ENCODE measurements at regions not wholly inside any gene's neighbourhood (a gene's known extent, or its start where the extent isn't known, plus 50 kb on each side); places are given as distances from the start of the nearest gene placed in this dataset.

DNA sequence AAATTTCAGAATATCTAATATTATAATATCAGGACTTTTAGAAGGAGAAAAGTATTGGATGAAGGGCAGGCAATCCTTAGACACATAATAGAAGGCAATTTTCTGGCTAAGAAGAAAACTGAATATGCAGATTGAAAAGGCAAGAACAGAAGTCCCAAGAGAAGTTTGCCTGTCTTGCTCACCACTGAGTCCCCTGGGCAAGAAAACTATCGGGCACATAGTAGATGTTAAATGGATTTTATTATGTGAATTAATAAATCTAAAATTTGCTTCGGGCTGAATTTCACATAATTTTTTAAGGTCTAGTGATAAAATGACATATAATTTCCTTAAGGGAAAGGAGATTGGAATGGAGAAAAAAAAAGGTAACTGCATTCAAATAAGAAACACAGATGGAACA, 380.9 kb upstream of the GRM3 start:
- no peak for DNase-seq
- intact Hi-C loops (cut with micrococcal nuclease) = no loop called here
- TF ChIP-seq EZH2 (IDR thresholded peaks at IDR 0.05; ENCODE audit: borderline replicate concordance, insufficient read depth, low read depth, low read length, poor library complexity, severe bottlenecking) (no peak), CTCF (IDR thresholded peaks at IDR 0.05) (no peak)
- no peak overlapping the region for H2AFZ ChIP-seq (ENCODE audit: insufficient read depth, low read depth, low read length, poor library complexity, severe bottlenecking)
- no peaks in the 10 kb centered on the region for H4K20me1 ChIP-seq (ENCODE audit: control insufficient read depth, insufficient read depth, low read length, poor library complexity, severe bottlenecking)
- Mint-ChIP-seq H3K4me3 (no peak overlapping the region), H3K27ac (no peak overlapping the region), H3K9me3 (ENCODE audit: insufficient read depth) (no peaks in the 10 kb centered on the region), H3K4me1 (no peaks in the 10 kb centered on the region), H3K27me3 (no peaks in the 10 kb centered on the region)
- CTCF ChIA-PET = no interaction called here
- H3K4me1 ChIP-seq (ENCODE audit: control insufficient read depth in 2 of 2, insufficient read depth in 2 of 2, low read length in 2 of 2) = no peaks in the 10 kb centered on the region
- H3K9ac ChIP-seq (ENCODE audit: low read length) = no peak overlapping the region
- H3K4me2 ChIP-seq (replicated peaks; ENCODE audit: low read depth, low read length, poor library complexity, severe bottlenecking) = no peak overlapping the region
- WGBS (ENCODE audit: insufficient coverage) = no CpG with 5 or more reads among the region's 2 CpGs
- H3K27me3 ChIP-seq (replicated peaks in 1 of 4; ENCODE audit: control extremely low read depth in 1 of 4, control insufficient read depth in 3 of 4, insufficient read depth in 4 of 4, low read length in 3 of 4) = no peaks in the 10 kb centered on the region
- no peak for ATAC-seq (ENCODE audit: low read depth)
- H3K36me3 ChIP-seq (replicated peaks in 1 of 2; ENCODE audit: control extremely low read depth in 1 of 2, control insufficient read depth in 1 of 2, extremely low read depth in 1 of 2, insufficient read depth in 2 of 2, low read length in 1 of 2) = no peaks in the 10 kb centered on the region
- peaks cover 0 to 2% (median 0%) of the 10 kb centered on the region in 3 donors for H3K9me3 ChIP-seq (ENCODE audit: control extremely low read depth in 1 of 3, control insufficient read depth in 2 of 3, insufficient read depth in 1 of 3, low read length in 2 of 3)
- POLR2A ChIA-PET = no interaction called here
- H3K4me3 ChIP-seq (ENCODE audit: control extremely low read depth in 1 of 5, extremely low read depth in 1 of 5, insufficient read depth in 1 of 5, low read depth in 2 of 5, low read length in 4 of 5) = no peak overlapping the region
- no peaks in the 10 kb centered on the region for H3K79me2 ChIP-seq (ENCODE audit: control insufficient read depth, insufficient read depth, low read length)
- H3K27ac ChIP-seq (ENCODE audit: low read length in 2 of 2) = no peak overlapping the region

- Histone ChIP-seq H2AFZ (ENCODE audit: insufficient read depth, low read depth, low read length, poor library complexity, severe bottlenecking) (no peak overlapping the region), H3K9me3 (ENCODE audit: control extremely low read depth in 1 of 3, control insufficient read depth in 2 of 3, insufficient read depth in 1 of 3, low read length in 2 of 3) (peaks cover 0 to 2% (median 0%) of the 10 kb centered on the region in 3 donors), H3K27me3 (replicated peaks in 1 of 4; ENCODE audit: control extremely low read depth in 1 of 4, control insufficient read depth in 3 of 4, insufficient read depth in 4 of 4, low read length in 3 of 4) (no peaks in the 10 kb centered on the region), H3K36me3 (replicated peaks in 1 of 2; ENCODE audit: control extremely low read depth in 1 of 2, control insufficient read depth in 1 of 2, extremely low read depth in 1 of 2, insufficient read depth in 2 of 2, low read length in 1 of 2) (no peaks in the 10 kb centered on the region), H3K79me2 (ENCODE audit: control insufficient read depth, insufficient read depth, low read length) (no peaks in the 10 kb centered on the region), H4K20me1 (ENCODE audit: control insufficient read depth, insufficient read depth, low read length, poor library complexity, severe bottlenecking) (no peaks in the 10 kb centered on the region), H3K4me1 (ENCODE audit: control insufficient read depth in 2 of 2, insufficient read depth in 2 of 2, low read length in 2 of 2) (no peaks in the 10 kb centered on the region), H3K4me2 (replicated peaks; ENCODE audit: low read depth, low read length, poor library complexity, severe bottlenecking) (no peak overlapping the region), H3K9ac (ENCODE audit: low read length) (no peak overlapping the region), H3K4me3 (ENCODE audit: control extremely low read depth in 1 of 5, extremely low read depth in 1 of 5, insufficient read depth in 1 of 5, low read depth in 2 of 5, low read length in 4 of 5) (no peak overlapping the region), H3K27ac (ENCODE audit: low read length in 2 of 2) (no peak overlapping the region)
- ATAC-seq (ENCODE audit: low read depth) (no peak), DNase-seq (no peak)
- no peaks in the 10 kb centered on the region for H3K4me1 Mint-ChIP-seq
- no peaks in the 10 kb centered on the region for H3K27me3 Mint-ChIP-seq
- TF ChIP-seq EZH2 (IDR thresholded peaks at IDR 0.05; ENCODE audit: borderline replicate concordance, insufficient read depth, low read depth, low read length, poor library complexity, severe bottlenecking) = no peak
- TF ChIP-seq CTCF (IDR thresholded peaks at IDR 0.05) = no peak
- ChIA-PET POLR2A (no interaction called here), CTCF (no interaction called here)
- 94% methylated on average over 4 of the region's 4 CpGs for WGBS (ENCODE audit: insufficient coverage)
- intact Hi-C loops (cut with micrococcal nuclease) = no loop called here
- no peak overlapping the region for H3K4me3 Mint-ChIP-seq
- H3K9me3 Mint-ChIP-seq (ENCODE audit: insufficient read depth) = no peaks in the 10 kb centered on the region
- H3K27ac Mint-ChIP-seq = no peak overlapping the region
Measured at GRCh38 chr7:86257894-86258293, 385.8 kb upstream of the GRM3 start.
